IPS-18a (cell line): ENCODE measurements at regions not wholly inside any gene's neighbourhood (a gene's known extent, or its start where the extent isn't known, plus 50 kb on each side); places are given as distances from the start of the nearest gene placed in this dataset.

Source experiments
- H3K27ac ChIP-seq: one replicate; pipeline ENCODE4 v1.5.1; 2013; ENCODE audit warnings: low read length
- H3K27me3 ChIP-seq: one replicate; pipeline ENCODE4 v1.6.1; 2013; ENCODE audit warnings: mild to moderate bottlenecking, low read length; ENCODE audit not compliant: control insufficient read depth, insufficient read depth
- H3K36me3 ChIP-seq: one replicate; pipeline ENCODE4 v1.6.1; 2013; ENCODE audit warnings: low read depth, low read length; ENCODE audit not compliant: control insufficient read depth
- H3K4me1 ChIP-seq: one replicate; pipeline ENCODE4 v1.6.1; 2013; ENCODE audit warnings: low read depth, low read length; ENCODE audit not compliant: control insufficient read depth
- H3K4me3 ChIP-seq: one replicate; pipeline ENCODE4 v1.5.1; 2013; ENCODE audit warnings: low read length
- H3K9ac ChIP-seq: one replicate; pipeline ENCODE4 v1.6.1; 2013; ENCODE audit warnings: mild to moderate bottlenecking, low read length, moderate library complexity
- H3K9me3 ChIP-seq: one replicate; pipeline ENCODE4 v1.6.1; 2013; ENCODE audit warnings: low read depth, low read length; ENCODE audit not compliant: control insufficient read depth

- Histone ChIP-seq H3K9ac (no peak overlapping the region), H3K36me3 (no peaks in the 10 kb centered on the region), H3K4me3 (no peak overlapping the region), H3K4me1 (no peaks in the 10 kb centered on the region), H3K27ac (no peak overlapping the region), H3K27me3 (no peaks in the 10 kb centered on the region), H3K9me3 (no peaks in the 10 kb centered on the region)
These were observed 414.2 kb upstream of the SEMA3C start for GRCh38 chr7:81333004-81333403.

GRCh38 chr7:81331061-81332018 lies 412.5 kb upstream of the SEMA3C start:
- no peak overlapping the region for H3K4me3 ChIP-seq
- no peak overlapping the region for H3K27ac ChIP-seq
- no peak overlapping the region for H3K9ac ChIP-seq
- H3K36me3 ChIP-seq: no peaks in the 10 kb centered on the region
- H3K9me3 ChIP-seq: no peaks in the 10 kb centered on the region
- H3K27me3 ChIP-seq: no peaks in the 10 kb centered on the region
- H3K4me1 ChIP-seq: no peaks in the 10 kb centered on the region

GRCh38 chr7:81330108-81330507 lies 411.3 kb upstream of the SEMA3C start:
- Histone ChIP-seq H3K4me3 (no peak overlapping the region), H3K9me3 (no peaks in the 10 kb centered on the region), H3K4me1 (no peaks in the 10 kb centered on the region), H3K27me3 (no peaks in the 10 kb centered on the region), H3K27ac (no peak overlapping the region), H3K36me3 (no peaks in the 10 kb centered on the region), H3K9ac (no peak overlapping the region)

GRCh38 chr7:81327468-81328266 lies 408.8 kb upstream of the SEMA3C start:
- no peak overlapping the region for H3K9ac ChIP-seq
- H3K27ac ChIP-seq: no peak overlapping the region
- H3K36me3 ChIP-seq: no peaks in the 10 kb centered on the region
- no peaks in the 10 kb centered on the region for H3K9me3 ChIP-seq
- H3K27me3 ChIP-seq: no peaks in the 10 kb centered on the region
- no peak overlapping the region for H3K4me3 ChIP-seq
- H3K4me1 ChIP-seq: no peaks in the 10 kb centered on the region

- no peaks in the 10 kb centered on the region for H3K9me3 ChIP-seq
- no peak overlapping the region for H3K9ac ChIP-seq
- no peak overlapping the region for H3K27ac ChIP-seq
- no peaks in the 10 kb centered on the region for H3K36me3 ChIP-seq
- H3K4me3 ChIP-seq: no peak overlapping the region
- no peaks in the 10 kb centered on the region for H3K4me1 ChIP-seq
- H3K27me3 ChIP-seq: no peaks in the 10 kb centered on the region
These were observed 403.1 kb upstream of the SEMA3C start for GRCh38 chr7:81321949-81322348.

GRCh38 chr7:81317741-81318140 lies 398.9 kb upstream of the SEMA3C start:
- H3K27me3 ChIP-seq: no peaks in the 10 kb centered on the region
- H3K4me3 ChIP-seq: no peak overlapping the region
- no peaks in the 10 kb centered on the region for H3K4me1 ChIP-seq
- no peak overlapping the region for H3K27ac ChIP-seq
- H3K9ac ChIP-seq: no peak overlapping the region
- H3K9me3 ChIP-seq: no peaks in the 10 kb centered on the region
- no peaks in the 10 kb centered on the region for H3K36me3 ChIP-seq

GRCh38 chr7:81308643-81309322 lies 389.9 kb upstream of the SEMA3C start:
- Histone ChIP-seq H3K27ac (no peak overlapping the region), H3K4me3 (no peak overlapping the region), H3K9ac (no peak overlapping the region), H3K4me1 (no peaks in the 10 kb centered on the region), H3K9me3 (no peaks in the 10 kb centered on the region), H3K27me3 (no peaks in the 10 kb centered on the region), H3K36me3 (no peaks in the 10 kb centered on the region)

GRCh38 chr7:81301815-81302214 lies 383.0 kb upstream of the SEMA3C start:
- H3K27me3 ChIP-seq: no peaks in the 10 kb centered on the region
- H3K27ac ChIP-seq: no peak overlapping the region
- no peaks in the 10 kb centered on the region for H3K4me1 ChIP-seq
- H3K9ac ChIP-seq: no peak overlapping the region
- no peaks in the 10 kb centered on the region for H3K9me3 ChIP-seq
- H3K4me3 ChIP-seq: no peak overlapping the region
- no peaks in the 10 kb centered on the region for H3K36me3 ChIP-seq

- no peak overlapping the region for H3K9ac ChIP-seq
- no peak overlapping the region for H3K4me3 ChIP-seq
- H3K36me3 ChIP-seq: no peaks in the 10 kb centered on the region
- no peaks in the 10 kb centered on the region for H3K27me3 ChIP-seq
- no peaks in the 10 kb centered on the region for H3K9me3 ChIP-seq
- no peaks in the 10 kb centered on the region for H3K4me1 ChIP-seq
- no peak overlapping the region for H3K27ac ChIP-seq
These were observed 381.9 kb upstream of the SEMA3C start for GRCh38 chr7:81300753-81301152.

GRCh38 chr7:81299711-81300110 lies 380.9 kb upstream of the SEMA3C start:
- no peak overlapping the region for H3K27ac ChIP-seq
- no peaks in the 10 kb centered on the region for H3K27me3 ChIP-seq
- H3K36me3 ChIP-seq: no peaks in the 10 kb centered on the region
- no peak overlapping the region for H3K9ac ChIP-seq
- no peak overlapping the region for H3K4me3 ChIP-seq
- H3K9me3 ChIP-seq: no peaks in the 10 kb centered on the region
- no peaks in the 10 kb centered on the region for H3K4me1 ChIP-seq

GRCh38 chr7:81298951-81299666 lies 380.3 kb upstream of the SEMA3C start:
- Histone ChIP-seq H3K9ac (no peak overlapping the region), H3K4me1 (no peaks in the 10 kb centered on the region), H3K36me3 (no peaks in the 10 kb centered on the region), H3K27me3 (no peaks in the 10 kb centered on the region), H3K27ac (no peak overlapping the region), H3K9me3 (no peaks in the 10 kb centered on the region), H3K4me3 (no peak overlapping the region)
